MM.1S (cell line): ENCODE measurements at regions not wholly inside any gene's neighbourhood (a gene's known extent, or its start where the extent isn't known, plus 50 kb on each side); places are given as distances from the start of the nearest gene placed in this dataset.

Experiments
- DNase-seq: peaks from one replicate; pipeline ENCODE4 v3.0.0-alpha.2; 2015
- H2AFZ ChIP-seq: fragments of 300-600 bp; sonication (generic); 2 replicates; pipeline ENCODE4 v1.6.0; 2016; ENCODE audit warnings: antibody characterized with exemption, low read length
- H3F3A ChIP-seq: fragments of 300-600 bp; sonication (generic); 2 replicates; pipeline ENCODE4 v1.6.1; 2016; ENCODE audit warnings: mild to moderate bottlenecking, antibody characterized with exemption, low read length, moderate library complexity, mixed read lengths; ENCODE audit not compliant: insufficient read depth
- H3K27ac ChIP-seq: fragments of 300-600 bp; sonication (generic); 2 replicates; pipeline ENCODE4 v1.5.1; 2016; ENCODE audit warnings: mild to moderate bottlenecking, low read length
- H3K27me3 ChIP-seq: fragments of 300-600 bp; sonication (generic); replicated peaks from 2 replicates; pipeline ENCODE4 v1.6.0; 2016; ENCODE audit warnings: low read length; ENCODE audit not compliant: insufficient read depth
- H3K36me3 ChIP-seq: fragments of 300-600 bp; sonication (generic); replicated peaks from 2 replicates; pipeline ENCODE4 v1.6.1; 2016; ENCODE audit warnings: mild to moderate bottlenecking, low read length, mixed read lengths; ENCODE audit not compliant: insufficient read depth
- H3K4me1 ChIP-seq: fragments of 300-600 bp; sonication (generic); 2 replicates; pipeline ENCODE4 v1.6.1; 2016; ENCODE audit warnings: low read length, mixed read lengths
- H3K4me2 ChIP-seq: fragments of 300-600 bp; sonication (generic); 2 replicates; pipeline ENCODE4 v1.6.0; 2016; ENCODE audit warnings: low read depth, low read length
- H3K4me3 ChIP-seq: fragments of 300-600 bp; sonication (generic); 2 replicates; pipeline ENCODE4 v1.5.1; 2016; ENCODE audit warnings: low read length, mixed read lengths
- H3K79me2 ChIP-seq: fragments of 300-600 bp; sonication (generic); 2 replicates; pipeline ENCODE4 v1.6.1; 2016; ENCODE audit warnings: mixed run types, low read length, mixed read lengths
- H3K9ac ChIP-seq: fragments of 300-600 bp; sonication (generic); 2 replicates; pipeline ENCODE4 v1.6.1; 2016; ENCODE audit warnings: low read length, mixed read lengths
- H3K9me2 ChIP-seq: fragments of 300-600 bp; sonication (generic); replicated peaks from 2 replicates; pipeline ENCODE4 v1.6.1; 2016; ENCODE audit warnings: mild to moderate bottlenecking, low read length, mixed read lengths; ENCODE audit not compliant: insufficient read depth
- H3K9me3 ChIP-seq: fragments of 300-600 bp; sonication (generic); replicated peaks from 2 replicates; pipeline ENCODE4 v1.6.1; 2016; ENCODE audit warnings: mild to moderate bottlenecking, low read length, mixed read lengths; ENCODE audit not compliant: insufficient read depth
- H4K20me1 ChIP-seq: fragments of 300-600 bp; sonication (generic); 2 replicates; pipeline ENCODE4 v1.6.1; 2016; ENCODE audit warnings: mild to moderate bottlenecking, low read length, moderate library complexity, mixed read lengths; ENCODE audit not compliant: insufficient read depth
- CTCF ChIP-seq: fragments of 300-600 bp; sonication (generic); IDR thresholded peaks from 2 replicates; pipeline ENCODE4 v1.5.1; 2016; ENCODE audit warnings: antibody characterized with exemption, low read length, mixed read lengths
- EZH2 ChIP-seq: fragments of 300-600 bp; sonication (generic); optimal IDR thresholded peaks from 2 replicates; pipeline ENCODE3; 2017; ENCODE audit warnings: low read depth, mild to moderate bottlenecking, antibody characterized with exemption, low read length, mixed read lengths
- EZH2phosphoT487 ChIP-seq: fragments of 300-600 bp; sonication (generic); IDR thresholded peaks from 2 replicates; pipeline ENCODE4 v1.6.1; 2018; ENCODE audit warnings: antibody characterized with exemption, low read length

- Histone ChIP-seq H3K9me3 (no peaks in the 10 kb centered on the region), H3F3A (no peaks in the 10 kb centered on the region), H3K27ac (no peak overlapping the region), H3K36me3 (no peaks in the 10 kb centered on the region), H3K9ac (no peak overlapping the region), H3K4me3 (no peak overlapping the region), H4K20me1 (no peaks in the 10 kb centered on the region), H3K4me2 (no peak overlapping the region), H3K27me3 (peaks cover 100% of the 10 kb centered on the region), H3K79me2 (no peaks in the 10 kb centered on the region), H2AFZ (no peak overlapping the region), H3K4me1 (no peaks in the 10 kb centered on the region), H3K9me2 (no peaks in the 10 kb centered on the region)
- DNase-seq: no peak
- no peak for TF ChIP-seq CTCF
- TF ChIP-seq EZH2: no peak
- TF ChIP-seq EZH2phosphoT487: no peak
These were observed 248.0 kb downstream of the RBFOX3 start for GRCh38 chr17:79362772-79363305.

- no peaks in the 10 kb centered on the region for H3K79me2 ChIP-seq
- no peak for DNase-seq
- no peaks in the 10 kb centered on the region for H3K9me2 ChIP-seq
- H3K9ac ChIP-seq: no peak overlapping the region
- H3K9me3 ChIP-seq: no peaks in the 10 kb centered on the region
- H3K27ac ChIP-seq: no peak overlapping the region
- H3K4me1 ChIP-seq: no peaks in the 10 kb centered on the region
- no peaks in the 10 kb centered on the region for H3K36me3 ChIP-seq
- no peaks in the 10 kb centered on the region for H3F3A ChIP-seq
- no peak overlapping the region for H3K4me2 ChIP-seq
- H3K27me3 ChIP-seq: peaks cover 97% of the 10 kb centered on the region
- no peak overlapping the region for H3K4me3 ChIP-seq
- H2AFZ ChIP-seq: no peak overlapping the region
- no peak for TF ChIP-seq EZH2phosphoT487
- no peak for TF ChIP-seq EZH2
- TF ChIP-seq CTCF: no peak
- H4K20me1 ChIP-seq: no peaks in the 10 kb centered on the region
These were observed 248.7 kb downstream of the RBFOX3 start for GRCh38 chr17:79361873-79362771.

GRCh38 chr17:79361221-79361734, 249.6 kb downstream of the RBFOX3 start:
- no peak overlapping the region for H3K9ac ChIP-seq
- H3K4me2 ChIP-seq: no peak overlapping the region
- no peaks in the 10 kb centered on the region for H4K20me1 ChIP-seq
- H3K27ac ChIP-seq: no peak overlapping the region
- no peaks in the 10 kb centered on the region for H3K9me2 ChIP-seq
- no peak overlapping the region for H2AFZ ChIP-seq
- peaks cover 96% of the 10 kb centered on the region for H3K27me3 ChIP-seq
- H3K4me3 ChIP-seq: no peak overlapping the region
- H3K79me2 ChIP-seq: no peaks in the 10 kb centered on the region
- DNase-seq: no peak
- no peaks in the 10 kb centered on the region for H3K9me3 ChIP-seq
- H3K36me3 ChIP-seq: no peaks in the 10 kb centered on the region
- no peak for TF ChIP-seq EZH2phosphoT487
- TF ChIP-seq CTCF: no peak
- no peak for TF ChIP-seq EZH2
- no peaks in the 10 kb centered on the region for H3F3A ChIP-seq
- no peaks in the 10 kb centered on the region for H3K4me1 ChIP-seq
